HG03354 (cell line): ENCODE measurements at regions not wholly inside any gene's neighbourhood (a gene's known extent, or its start where the extent isn't known, plus 50 kb on each side); places are given as distances from the start of the nearest gene placed in this dataset.

Source experiments
- ATAC-seq: cut with Tn5 transposase; IDR thresholded peaks from one replicate; pipeline ENCODE4 v1.9.1; 2021; ENCODE audit warnings: mild to moderate bottlenecking; ENCODE audit not compliant: unreplicated experiment, poor library complexity, severe bottlenecking

GRCh38 chr18:78145096-78145495 lies 834.5 kb upstream of the SALL3 start:
- ATAC-seq: no peak

- ATAC-seq: no peak
These were observed 833.2 kb upstream of the SALL3 start for GRCh38 chr18:78146136-78147085.

GRCh38 chr18:78150590-78150989 lies 829.0 kb upstream of the SALL3 start:
- no peak for ATAC-seq

- ATAC-seq: no peak
These were observed 828.4 kb upstream of the SALL3 start for GRCh38 chr18:78151234-78151633.

- no peak for ATAC-seq
These were observed 827.5 kb upstream of the SALL3 start for GRCh38 chr18:78151948-78152725.

GRCh38 chr18:78153362-78153761 lies 826.3 kb upstream of the SALL3 start:
- ATAC-seq: no peak

GRCh38 chr18:78154444-78154843 lies 825.2 kb upstream of the SALL3 start:
- no peak for ATAC-seq

GRCh38 chr18:78154853-78155252 lies 824.8 kb upstream of the SALL3 start:
- no peak for ATAC-seq

GRCh38 chr18:78156466-78156865 lies 823.2 kb upstream of the SALL3 start:
- ATAC-seq: no peak

- no peak for ATAC-seq
These were observed 820.7 kb upstream of the SALL3 start for GRCh38 chr18:78158943-78159342.

GRCh38 chr18:78159397-78159796 lies 820.2 kb upstream of the SALL3 start:
- no peak for ATAC-seq

- no peak for ATAC-seq
These were observed 818.5 kb upstream of the SALL3 start for GRCh38 chr18:78160961-78161656.

- ATAC-seq: no peak
These were observed 814.1 kb upstream of the SALL3 start for GRCh38 chr18:78165525-78165924.

- no peak for ATAC-seq
These were observed 811.1 kb upstream of the SALL3 start for GRCh38 chr18:78168526-78168925.

GRCh38 chr18:78169174-78169864 lies 810.3 kb upstream of the SALL3 start:
- ATAC-seq: no peak

- ATAC-seq: no peak
These were observed 807.7 kb upstream of the SALL3 start for GRCh38 chr18:78171954-78172353.

- no peak for ATAC-seq
These were observed 804.9 kb upstream of the SALL3 start for GRCh38 chr18:78174737-78175136.

GRCh38 chr18:78178812-78179211 lies 800.8 kb upstream of the SALL3 start:
- no peak for ATAC-seq

GRCh38 chr18:78180741-78181140 lies 798.9 kb upstream of the SALL3 start:
- ATAC-seq: no peak

GRCh38 chr18:78183815-78184214 lies 795.8 kb upstream of the SALL3 start:
- no peak for ATAC-seq
